GM04504 (cell line): ENCODE measurements at regions not wholly inside any gene's neighbourhood (a gene's known extent, or its start where the extent isn't known, plus 50 kb on each side); places are given as distances from the start of the nearest gene placed in this dataset.
A peak's percentile ranks its signal among the peaks of the same experiment; 100 is the strongest.

Experiments used
- DNase-seq: peaks from one replicate; pipeline ENCODE4 v3.0.0-alpha.2; 2012; ENCODE audit warnings: low read depth

GRCh38 chr4:113849771-113850170 lies 88.2 kb upstream of the CAMK2D start:
- DNase-seq: no peak

GRCh38 chr4:113847710-113848109 lies 86.2 kb upstream of the CAMK2D start:
- DNase-seq: no peak

GRCh38 chr4:113846433-113846832 lies 84.9 kb upstream of the CAMK2D start:
- no peak for DNase-seq

GRCh38 chr4:113845138-113845537 lies 83.6 kb upstream of the CAMK2D start:
- DNase-seq: no peak

- DNase-seq: no peak
These were observed 82.8 kb upstream of the CAMK2D start for GRCh38 chr4:113844369-113844768.

- no peak for DNase-seq
These were observed 79.3 kb upstream of the CAMK2D start for GRCh38 chr4:113840861-113841260.

- DNase-seq: no peak
These were observed 76.9 kb upstream of the CAMK2D start for GRCh38 chr4:113838460-113838859.

GRCh38 chr4:113837397-113837796 lies 75.9 kb upstream of the CAMK2D start:
- peak; percentile 69 for DNase-seq

- DNase-seq: no peak
These were observed 73.5 kb upstream of the CAMK2D start for GRCh38 chr4:113835005-113835404.

- DNase-seq: no peak
These were observed 72.8 kb upstream of the CAMK2D start for GRCh38 chr4:113834298-113834697.

- DNase-seq: no peak
These were observed 71.3 kb upstream of the CAMK2D start for GRCh38 chr4:113832803-113833202.

GRCh38 chr4:113831457-113831856 lies 69.9 kb upstream of the CAMK2D start:
- DNase-seq: no peak

GRCh38 chr4:113828702-113829101 lies 67.2 kb upstream of the CAMK2D start:
- no peak for DNase-seq

GRCh38 chr4:113827285-113827684 lies 65.7 kb upstream of the CAMK2D start:
- peak; percentile 48 for DNase-seq

- DNase-seq: no peak
These were observed 64.9 kb upstream of the CAMK2D start for GRCh38 chr4:113826421-113826820.

- no peak for DNase-seq
These were observed 63.7 kb upstream of the CAMK2D start for GRCh38 chr4:113825272-113825671.

- DNase-seq: no peak
These were observed 62.9 kb upstream of the CAMK2D start for GRCh38 chr4:113824396-113824795.

GRCh38 chr4:113823291-113823659 lies 61.7 kb upstream of the CAMK2D start:
- no peak for DNase-seq

- no peak for DNase-seq
These were observed 61.2 kb upstream of the CAMK2D start for GRCh38 chr4:113822555-113823290.

- no peak for DNase-seq
These were observed 60.3 kb upstream of the CAMK2D start for GRCh38 chr4:113821856-113822255.

GRCh38 chr4:113820108-113820507 lies 58.6 kb upstream of the CAMK2D start:
- DNase-seq: no peak

- no peak for DNase-seq
These were observed 54.3 kb upstream of the CAMK2D start for GRCh38 chr4:113815826-113816225.

- DNase-seq: no peak
These were observed 49.8 kb upstream of the CAMK2D start for GRCh38 chr4:113811359-113811758.
